SK-N-SH treated with all-trans-retinoic acid at 6 μM for 48 hours (cell line): ENCODE measurements at regions not wholly inside any gene's neighbourhood (a gene's known extent, or its start where the extent isn't known, plus 50 kb on each side); places are given as distances from the start of the nearest gene placed in this dataset.
A peak's percentile ranks its signal among the peaks of the same experiment; 100 is the strongest.

Experiments
- ATAC-seq: fragments of 200-7000 bp; cut with Tn5 transposase; 3 replicates; pipeline ENCODE4 v1.9.1; 2020; ENCODE audit warnings: mild to moderate bottlenecking, moderate library complexity
- ARNTL ChIP-seq: fragments of 450-650 bp; formaldehyde crosslinking; IDR thresholded peaks from 2 replicates; pipeline ENCODE4 v1.5.0; 2020; ENCODE audit warnings: low read depth, mild to moderate bottlenecking, moderate library complexity, borderline replicate concordance
- BACH2 ChIP-seq: fragments of 250-450 bp; sonication (Bioruptor Pico); IDR thresholded peaks from 2 replicates; pipeline ENCODE4 v1.9.0; 2021; ENCODE audit warnings: mild to moderate bottlenecking, borderline replicate concordance
- CREB5 ChIP-seq: fragments of 250-450 bp; sonication (Bioruptor Pico); IDR thresholded peaks from 2 replicates; pipeline ENCODE4 v1.5.1; 2020; ENCODE audit warnings: low read depth, mild to moderate bottlenecking, moderate library complexity
- CSRNP3 ChIP-seq: fragments of 250-450 bp; sonication (Bioruptor Pico); IDR thresholded peaks from 2 replicates; pipeline ENCODE4 v1.5.1; 2021; ENCODE audit warnings: mild to moderate bottlenecking, moderate library complexity
- ESRRG ChIP-seq: fragments of 250-450 bp; sonication (Bioruptor Pico); IDR thresholded peaks from 2 replicates; pipeline ENCODE4 v1.6.1; 2021; ENCODE audit warnings: mild to moderate bottlenecking
- GLIS3 ChIP-seq: fragments of 250-450 bp; sonication (Bioruptor Pico); IDR thresholded peaks from 2 replicates; pipeline ENCODE4 v1.5.0; 2020; ENCODE audit warnings: mild to moderate bottlenecking, moderate library complexity
- ISL1 ChIP-seq: fragments of 250-450 bp; sonication (Bioruptor Pico); IDR thresholded peaks from 2 replicates; pipeline ENCODE4 v2.1.2; 2022; ENCODE audit warnings: mild to moderate bottlenecking, moderate library complexity
- OSR1 ChIP-seq: fragments of 250-450 bp; sonication (Bioruptor Pico); IDR thresholded peaks from 2 replicates; pipeline ENCODE4 v1.8.0; 2022; ENCODE audit warnings: moderate library complexity, mild to moderate bottlenecking, inconsistent platforms
- PATZ1 ChIP-seq: fragments of 250-450 bp; sonication (Bioruptor Pico); IDR thresholded peaks from 2 replicates; pipeline ENCODE4 v1.8.0; 2020; ENCODE audit warnings: mild to moderate bottlenecking, moderate library complexity, borderline replicate concordance
- PPARA ChIP-seq: fragments of 250-450 bp; sonication (Bioruptor Pico); IDR thresholded peaks from 2 replicates; pipeline ENCODE4 v1.5.0; 2020; ENCODE audit warnings: mild to moderate bottlenecking, borderline replicate concordance
- RARB ChIP-seq: fragments of 250-450 bp; sonication (Bioruptor Pico); IDR thresholded peaks from 2 replicates; pipeline ENCODE4 v1.8.0; 2021; ENCODE audit warnings: mild to moderate bottlenecking, moderate library complexity
- SNAI2 ChIP-seq: fragments of 250-450 bp; sonication (Bioruptor Pico); IDR thresholded peaks from 2 replicates; pipeline ENCODE4 v1.5.0; 2020; ENCODE audit warnings: mild to moderate bottlenecking, moderate library complexity
- TCF4 ChIP-seq: fragments of 250-450 bp; sonication (Bioruptor Pico); IDR thresholded peaks from 2 replicates; pipeline ENCODE4 v1.8.0; 2021; ENCODE audit warnings: mild to moderate bottlenecking, moderate library complexity, borderline replicate concordance
- TOX ChIP-seq: fragments of 250-450 bp; sonication (Bioruptor Pico); IDR thresholded peaks from 2 replicates; pipeline ENCODE4 v1.8.0; 2021; ENCODE audit warnings: mild to moderate bottlenecking, moderate library complexity, borderline replicate concordance
- TSHZ2 ChIP-seq: fragments of 250-450 bp; sonication (Bioruptor Pico); IDR thresholded peaks from 2 replicates; pipeline ENCODE4 v1.5.0; 2020; ENCODE audit warnings: mild to moderate bottlenecking, moderate library complexity
- ZC3H10 ChIP-seq: fragments of 250-450 bp; sonication (Bioruptor Pico); IDR thresholded peaks from 2 replicates; pipeline ENCODE4 v1.5.1; 2021; ENCODE audit warnings: mild to moderate bottlenecking, moderate library complexity
- ZFP3 ChIP-seq: fragments of 250-450 bp; sonication (Bioruptor Pico); IDR thresholded peaks from 2 replicates; pipeline ENCODE4 v1.5.0; 2020; ENCODE audit warnings: mild to moderate bottlenecking, moderate library complexity
- ZFP30 ChIP-seq: fragments of 450-650 bp; formaldehyde crosslinking; IDR thresholded peaks from 2 replicates; pipeline ENCODE4 v1.5.0; 2022; ENCODE audit warnings: mild to moderate bottlenecking, moderate library complexity
- ZNF565 ChIP-seq: fragments of 450-650 bp; formaldehyde crosslinking; conservative IDR thresholded peaks from 2 replicates; pipeline ENCODE4 v1.5.0; 2020; ENCODE audit warnings: low read depth, mild to moderate bottlenecking, moderate library complexity
- ZNF70 ChIP-seq: fragments of 450-650 bp; formaldehyde crosslinking; IDR thresholded peaks from 2 replicates; pipeline ENCODE4 v1.5.0; 2020; ENCODE audit warnings: mild to moderate bottlenecking, moderate library complexity
- ZNF8 ChIP-seq: fragments of 450-650 bp; formaldehyde crosslinking; IDR thresholded peaks from 2 replicates; pipeline ENCODE4 v1.5.0; 2020; ENCODE audit warnings: mild to moderate bottlenecking, moderate library complexity

- TF ChIP-seq TCF4 (CRISPR knock-in tag): no peak
- TF ChIP-seq ISL1: 0 out of 2 replicates have a peak, but pooled peaks have one; percentile 33
- no peak for TF ChIP-seq GLIS3 (CRISPR knock-in tag)
- TF ChIP-seq ARNTL (CRISPR knock-in tag): no peak
These were observed 85.6 kb upstream of the SNX7 start for GRCh38 chr1:98575955-98576354.

GRCh38 chr1:98565951-98566350 is 95.6 kb upstream of the SNX7 start:
- TF ChIP-seq RARB (CRISPR knock-in tag) (no peak), TOX (CRISPR knock-in tag) (no peak), ZFP3 (CRISPR knock-in tag) (no peak), ZNF8 (CRISPR knock-in tag) (no peak), TSHZ2 (CRISPR knock-in tag) (no peak), ZC3H10 (no peak), SNAI2 (CRISPR knock-in tag) (no peak), BACH2 (no peak), ZFP30 (CRISPR knock-in tag) (no peak), OSR1 (no peak), ZNF565 (CRISPR knock-in tag) (no peak), PATZ1 (no peak), TCF4 (CRISPR knock-in tag) (no peak), CSRNP3 (CRISPR knock-in tag) (no peak), ZNF70 (CRISPR knock-in tag) (no peak), ARNTL (CRISPR knock-in tag) (no peak), CREB5 (CRISPR knock-in tag) (no peak), PPARA (CRISPR knock-in tag) (no peak)
- ATAC-seq: no peak

More at GRCh38 chr1:98575955-98576354, 85.6 kb upstream of the SNX7 start:
- ATAC-seq: no peak

- TF ChIP-seq ESRRG (CRISPR knock-in tag) (no peak), ZNF70 (CRISPR knock-in tag) (no peak)
- TF ChIP-seq, all 23 proteins: peak for 0
- ATAC-seq: no peak
These were observed 102.2 kb upstream of the SNX7 start for GRCh38 chr1:98559291-98559690.

GRCh38 chr1:98557895-98558294 is 103.6 kb upstream of the SNX7 start:
- ATAC-seq: no peak
- TF ChIP-seq GLIS3 (CRISPR knock-in tag) (no peak), PATZ1 (no peak), ZFP3 (CRISPR knock-in tag) (no peak), CSRNP3 (CRISPR knock-in tag) (no peak), SNAI2 (CRISPR knock-in tag) (no peak), ZNF8 (CRISPR knock-in tag) (no peak), ZC3H10 (no peak), ISL1 (no peak), CREB5 (CRISPR knock-in tag) (no peak), ZNF565 (CRISPR knock-in tag) (no peak), OSR1 (no peak), ZFP30 (CRISPR knock-in tag) (no peak), ESRRG (CRISPR knock-in tag) (no peak), ARNTL (CRISPR knock-in tag) (no peak), ZNF70 (CRISPR knock-in tag) (no peak), TOX (CRISPR knock-in tag) (no peak)
